ENCODE measurements at regions not wholly inside any gene's neighbourhood (a gene's known extent, or its start where the extent isn't known, plus 50 kb on each side); places are given as distances from the start of the nearest gene placed in this dataset.

DNA sequence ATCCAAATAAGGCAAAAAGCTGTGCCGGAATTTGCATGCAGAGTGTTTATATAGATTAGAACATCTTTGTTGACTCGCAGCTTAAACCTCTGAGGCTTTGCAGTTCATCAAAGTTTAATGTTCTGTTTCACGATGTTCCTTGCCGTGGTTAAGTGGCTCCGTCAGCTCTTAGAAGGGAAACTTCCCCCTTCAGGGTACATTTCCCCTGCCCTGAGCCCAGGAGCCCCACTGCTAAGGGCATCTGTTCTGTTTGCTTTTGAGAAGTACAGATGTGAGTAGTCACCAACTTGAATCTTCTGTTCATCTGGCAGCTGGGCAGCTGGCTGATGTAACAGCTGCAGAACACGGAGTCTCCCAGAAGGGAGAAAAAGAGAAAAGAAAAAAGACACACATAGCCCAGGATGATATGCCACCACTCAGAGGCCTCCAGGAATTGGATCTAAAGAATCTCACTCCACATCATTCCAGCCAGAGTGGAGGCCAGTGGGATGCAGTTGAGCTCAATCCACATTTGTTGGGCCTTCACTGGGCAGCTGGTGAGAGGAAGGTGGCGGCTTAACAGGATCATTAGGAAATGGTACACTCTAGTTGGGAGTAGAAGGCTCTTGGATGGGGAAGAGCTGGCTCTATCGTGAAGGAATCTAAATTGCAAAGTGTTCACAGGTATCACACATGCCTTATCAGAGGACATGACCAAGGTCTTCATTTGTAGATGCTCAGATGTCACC lies 178.7 kb upstream of the RBPJ start:
- H3K4me1 ChIP-seq = peaks cover 14 to 93% (median 17%) of the 10 kb centered on the region in 10 experiments; a peak in 19 of 20 replicates
- no peaks in the 10 kb centered on the region for H3K27me3 ChIP-seq
- TF ChIP-seq Cebpa-rat (IDR thresholded peaks at IDR 0.05) = no peak
- H3K9ac ChIP-seq = peak overlapping the region in 3 of 11 experiments; percentile 50 to 80 (median 75); a peak in 5 of 22 replicates
- H3K36me3 ChIP-seq = no peaks in the 10 kb centered on the region
- H3K4me3 ChIP-seq = no peak overlapping the region
- peak overlapping the region; percentile 14 to 88 (median 54); a peak in 21 of 22 replicates for H3K4me2 ChIP-seq
- H3K27ac ChIP-seq = peak overlapping the region in 8 of 11 experiments; percentile 5 to 93 (median 48); a peak in 13 of 22 replicates
- H4K20me1 ChIP-seq = no peaks in the 10 kb centered on the region
- no peaks in the 10 kb centered on the region for H3K9me3 ChIP-seq (replicated peaks in 1 of 11)

DNA sequence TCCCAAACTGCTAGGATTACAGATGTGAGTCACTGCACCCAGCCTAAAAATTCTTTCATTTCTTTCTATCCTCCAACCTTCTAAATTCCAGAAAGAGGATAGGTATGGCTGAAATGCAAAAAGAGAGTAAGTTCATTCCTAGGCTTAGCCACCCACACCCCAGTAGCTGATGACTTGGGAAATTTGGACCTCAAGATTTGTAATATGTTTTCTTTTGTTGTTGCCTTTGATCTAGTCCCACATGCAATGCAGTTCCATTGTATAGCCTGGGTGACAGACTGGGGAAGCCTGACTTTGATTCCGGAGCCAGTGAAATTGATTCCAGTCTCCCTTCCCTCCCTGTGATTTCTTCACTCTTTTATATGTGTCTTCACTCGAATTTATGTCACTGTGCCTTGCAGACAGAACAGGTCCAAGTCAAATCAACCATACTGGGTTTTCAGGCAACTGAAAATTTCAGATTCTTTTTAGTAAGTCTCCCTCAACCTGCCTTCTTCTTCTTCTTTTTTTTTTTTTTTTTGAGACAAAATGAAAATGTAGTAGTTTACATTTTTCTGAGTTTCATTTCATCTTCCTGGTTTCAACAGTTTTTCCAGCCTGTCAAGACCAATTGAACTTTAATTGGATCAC lies 176.2 kb upstream of the RBPJ start:
- H3K36me3 ChIP-seq = no peaks in the 10 kb centered on the region
- no peaks in the 10 kb centered on the region for H4K20me1 ChIP-seq
- peak overlapping the region in 4 of 11 experiments; percentile 12 to 95 (median 74); a peak in 8 of 22 replicates for H3K27ac ChIP-seq
- H3K4me3 ChIP-seq = no peak overlapping the region
- no peaks in the 10 kb centered on the region for H3K9me3 ChIP-seq (replicated peaks in 1 of 11)
- peak overlapping the region in 2 of 11 experiments; percentile 62 to 70; a peak in 5 of 22 replicates for H3K9ac ChIP-seq
- peak overlapping the region in 4 of 11 experiments; percentile 25 to 88 (median 74); a peak in 7 of 22 replicates for H3K4me2 ChIP-seq
- no peaks in the 10 kb centered on the region for H3K27me3 ChIP-seq
- H3K4me1 ChIP-seq = peaks cover 14 to 100% (median 23%) of the 10 kb centered on the region in 10 experiments; a peak in 19 of 20 replicates
- TF ChIP-seq Cebpa-rat (IDR thresholded peaks at IDR 0.05) = no peak

DNA sequence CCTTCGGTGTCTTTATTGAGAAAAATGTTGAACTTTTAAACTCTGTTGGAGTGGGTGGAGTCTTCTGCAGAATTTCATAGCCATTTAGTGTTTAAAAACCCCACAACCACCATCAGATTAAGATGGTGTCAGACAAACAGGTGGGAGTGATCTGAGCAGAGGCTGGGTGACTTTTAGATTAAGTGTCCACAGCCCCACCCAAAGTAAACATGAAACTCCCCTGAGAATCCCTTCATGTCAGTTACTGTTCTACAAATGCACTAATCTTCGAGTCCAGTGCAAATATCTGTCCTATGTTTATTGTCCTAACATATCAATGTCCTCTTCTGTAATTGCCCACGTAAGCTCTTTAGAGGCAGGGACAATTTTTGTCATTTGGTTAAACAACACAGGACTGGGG lies 175.6 kb upstream of the RBPJ start:
- peak overlapping the region in 4 of 11 experiments; percentile 12 to 95 (median 74); a peak in 7 of 22 replicates for H3K27ac ChIP-seq
- H3K9me3 ChIP-seq (replicated peaks in 1 of 11) = no peaks in the 10 kb centered on the region
- no peaks in the 10 kb centered on the region for H3K27me3 ChIP-seq
- no peak for TF ChIP-seq Cebpa-rat (IDR thresholded peaks at IDR 0.05)
- H3K9ac ChIP-seq = peak overlapping the region in 2 of 11 experiments; percentile 62 to 70; a peak in 5 of 22 replicates
- no peaks in the 10 kb centered on the region for H3K36me3 ChIP-seq
- H3K4me2 ChIP-seq = peak overlapping the region in 3 of 11 experiments; percentile 74 to 88 (median 75); a peak in 6 of 22 replicates
- H4K20me1 ChIP-seq = no peaks in the 10 kb centered on the region
- H3K4me3 ChIP-seq = no peak overlapping the region
- H3K4me1 ChIP-seq = peaks cover 17 to 100% (median 27%) of the 10 kb centered on the region in 10 experiments; a peak in 19 of 20 replicates

DNA sequence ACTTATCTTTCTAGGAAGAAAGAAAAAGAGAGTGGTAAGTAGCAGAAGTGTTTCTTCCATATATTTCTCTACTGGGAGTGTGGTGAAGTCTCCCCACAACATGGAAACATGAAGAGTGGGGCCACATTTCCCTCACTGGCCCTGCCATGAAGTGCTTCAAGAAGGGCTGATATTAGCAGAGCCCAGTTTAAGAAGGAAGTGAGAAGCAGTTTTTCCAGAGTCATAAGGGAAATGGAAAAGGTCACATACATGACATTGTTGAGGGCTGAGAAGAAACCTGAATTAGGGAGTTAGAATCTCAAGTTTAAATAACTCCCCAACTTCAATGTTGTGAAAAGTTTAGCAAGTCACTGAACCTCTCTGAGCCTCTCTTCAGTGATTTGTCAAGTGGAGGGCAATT lies 171.9 kb upstream of the RBPJ start:
- TF ChIP-seq Cebpa-rat (IDR thresholded peaks at IDR 0.05) = no peak
- Histone ChIP-seq H3K27me3 (no peaks in the 10 kb centered on the region), H4K20me1 (no peaks in the 10 kb centered on the region), H3K9ac (peak overlapping the region in 4 of 11 experiments; percentile 3 to 81 (median 59); a peak in 4 of 22 replicates), H3K9me3 (replicated peaks in 1 of 11) (no peaks in the 10 kb centered on the region), H3K27ac (peak overlapping the region in 4 of 11 experiments; percentile 91 to 97 (median 94); a peak in 9 of 22 replicates), H3K36me3 (no peaks in the 10 kb centered on the region), H3K4me2 (peak overlapping the region in 6 of 11 experiments; percentile 2 to 88 (median 76); a peak in 10 of 22 replicates), H3K4me1 (peaks cover 10 to 100% (median 29%) of the 10 kb centered on the region in 10 experiments; a peak in 19 of 20 replicates), H3K4me3 (no peak overlapping the region)

DNA sequence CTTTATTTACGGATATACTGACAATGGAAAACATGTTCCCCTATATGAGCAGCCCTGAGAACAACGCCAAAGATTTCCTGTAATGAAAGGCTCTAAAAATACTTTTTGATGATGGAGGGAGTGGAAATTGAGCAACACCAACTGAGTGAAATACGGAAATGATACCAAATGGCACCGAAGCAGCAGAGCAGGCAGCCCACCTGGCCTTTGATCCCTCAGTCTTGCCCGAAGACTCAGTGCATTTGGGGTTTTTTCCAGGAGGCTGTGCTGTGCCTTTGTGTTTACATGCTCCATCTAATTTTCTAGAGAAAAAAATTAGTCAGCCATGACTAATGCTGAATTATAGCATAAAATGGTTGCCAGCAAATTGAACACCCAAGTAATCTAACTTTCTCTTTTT lies 169.9 kb upstream of the RBPJ start:
- H3K9ac ChIP-seq = peak overlapping the region in 10 of 11 experiments; percentile 16 to 81 (median 60); a peak in 15 of 22 replicates
- H4K20me1 ChIP-seq = no peaks in the 10 kb centered on the region
- peak; percentile 38 to 95 (median 70); a peak in 17 of 22 replicates for TF ChIP-seq Cebpa-rat (IDR thresholded peaks at IDR 0.05)
- H3K9me3 ChIP-seq (replicated peaks in 1 of 11) = no peaks in the 10 kb centered on the region
- H3K4me3 ChIP-seq = peak overlapping the region in 1 of 10 experiments; percentile 37; a peak in 1 of 20 replicates
- no peaks in the 10 kb centered on the region for H3K36me3 ChIP-seq
- H3K4me2 ChIP-seq = peak overlapping the region; percentile 27 to 88 (median 64); a peak in 21 of 22 replicates
- peaks cover 10 to 100% (median 29%) of the 10 kb centered on the region in 10 experiments; a peak in 19 of 20 replicates for H3K4me1 ChIP-seq
- H3K27me3 ChIP-seq = no peaks in the 10 kb centered on the region
- H3K27ac ChIP-seq = peak overlapping the region; percentile 58 to 97 (median 76)

DNA sequence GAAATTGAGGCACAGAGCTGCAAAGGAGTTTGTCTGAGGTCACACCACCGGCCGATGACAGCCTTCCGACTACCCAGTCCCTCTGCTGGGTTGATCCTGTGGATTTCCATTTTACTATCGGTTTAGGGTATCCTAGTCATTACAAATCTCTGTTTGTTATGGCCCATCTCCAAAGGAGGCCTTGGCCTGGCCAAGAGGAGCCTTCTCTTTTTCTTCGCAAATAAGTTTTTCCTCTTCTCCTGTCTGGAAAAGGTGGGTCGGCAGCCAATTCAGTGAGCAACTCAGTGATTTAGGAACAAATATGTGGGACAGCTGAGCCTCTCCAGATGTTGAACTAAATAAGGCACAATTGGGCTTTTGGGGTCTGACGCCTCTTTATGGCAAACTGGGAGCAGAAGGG lies 169.2 kb upstream of the RBPJ start:
- H3K36me3 ChIP-seq = no peaks in the 10 kb centered on the region
- H3K4me1 ChIP-seq = peaks cover 10 to 100% (median 29%) of the 10 kb centered on the region in 10 experiments; a peak in 19 of 20 replicates
- TF ChIP-seq Cebpa-rat (IDR thresholded peaks at IDR 0.05) = no peak
- H3K9me3 ChIP-seq (replicated peaks in 1 of 11) = no peaks in the 10 kb centered on the region
- no peaks in the 10 kb centered on the region for H4K20me1 ChIP-seq
- no peaks in the 10 kb centered on the region for H3K27me3 ChIP-seq
- peak overlapping the region; percentile 48 to 97 (median 76) for H3K27ac ChIP-seq
- H3K9ac ChIP-seq = peak overlapping the region in 6 of 11 experiments; percentile 27 to 79 (median 74); a peak in 13 of 22 replicates
- H3K4me2 ChIP-seq = peak overlapping the region in 9 of 11 experiments; percentile 27 to 88 (median 67); a peak in 17 of 22 replicates
- H3K4me3 ChIP-seq = no peak overlapping the region

DNA sequence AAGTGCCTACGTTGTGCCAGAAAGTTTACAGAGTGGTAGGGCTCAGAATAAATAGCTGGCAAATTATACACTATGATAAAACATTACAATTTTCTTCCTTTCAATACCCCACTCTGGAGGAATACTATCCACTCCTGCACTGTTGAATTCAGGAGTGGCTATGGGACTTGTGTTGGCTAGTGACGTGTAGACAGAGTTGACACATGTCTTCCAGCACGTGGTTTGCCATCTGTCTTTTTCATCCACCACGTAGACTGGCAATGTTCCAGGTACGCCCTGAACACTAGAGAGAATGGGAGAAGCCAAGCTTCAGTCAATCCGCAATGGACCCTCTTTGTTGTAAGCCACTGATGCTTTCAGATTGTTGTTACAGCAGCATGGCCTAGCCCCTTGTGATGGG lies 168.8 kb upstream of the RBPJ start:
- H4K20me1 ChIP-seq = no peaks in the 10 kb centered on the region
- peak overlapping the region in 10 of 11 experiments; percentile 62 to 97 (median 82); a peak in 18 of 22 replicates for H3K27ac ChIP-seq
- H3K36me3 ChIP-seq = no peaks in the 10 kb centered on the region
- H3K27me3 ChIP-seq = no peaks in the 10 kb centered on the region
- peak overlapping the region in 3 of 11 experiments; percentile 76 to 79 (median 77); a peak in 3 of 22 replicates for H3K9ac ChIP-seq
- H3K4me3 ChIP-seq = no peak overlapping the region
- peaks cover 10 to 100% (median 29%) of the 10 kb centered on the region in 10 experiments; a peak in 19 of 20 replicates for H3K4me1 ChIP-seq
- TF ChIP-seq Cebpa-rat (IDR thresholded peaks at IDR 0.05) = no peak
- peak overlapping the region in 6 of 11 experiments; percentile 62 to 88 (median 76); a peak in 10 of 22 replicates for H3K4me2 ChIP-seq
- H3K9me3 ChIP-seq (replicated peaks in 1 of 11) = peaks cover 0 to 1% (median 0%) of the 10 kb centered on the region in 11 experiments; a peak in 1 of 22 replicates

DNA sequence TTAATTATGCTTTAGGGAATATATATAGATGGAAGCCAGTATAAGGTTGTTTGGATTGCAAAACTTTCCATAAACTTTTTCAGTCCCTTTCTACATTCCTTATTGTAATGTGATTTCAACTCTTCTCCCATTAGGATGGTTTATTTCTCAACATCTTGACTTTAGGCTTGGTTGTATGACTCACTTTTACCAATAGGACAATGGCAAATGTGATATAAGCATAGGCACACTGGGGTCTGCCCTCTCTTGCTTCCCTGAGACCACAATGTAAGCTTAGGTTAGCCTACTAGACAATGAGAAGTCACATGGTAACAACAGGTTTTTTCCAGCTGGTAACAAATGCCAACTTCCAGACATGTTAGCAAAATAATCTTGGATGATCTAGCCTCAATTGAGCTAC lies 163.3 kb upstream of the RBPJ start:
- Histone ChIP-seq H4K20me1 (no peaks in the 10 kb centered on the region), H3K36me3 (no peaks in the 10 kb centered on the region), H3K4me2 (peak overlapping the region in 3 of 11 experiments; percentile 79 to 88 (median 82); a peak in 4 of 22 replicates), H3K9me3 (replicated peaks in 1 of 11) (peaks cover 0 to 13% (median 0%) of the 10 kb centered on the region in 11 experiments; a peak in 6 of 22 replicates), H3K9ac (no peak overlapping the region), H3K27ac (peak overlapping the region in 3 of 11 experiments; percentile 63 to 90 (median 76); a peak in 3 of 22 replicates), H3K4me1 (peaks cover 0 to 100% (median 11%) of the 10 kb centered on the region in 10 experiments; a peak in 11 of 20 replicates), H3K27me3 (no peaks in the 10 kb centered on the region), H3K4me3 (no peak overlapping the region)
- TF ChIP-seq Cebpa-rat (IDR thresholded peaks at IDR 0.05) = no peak
